ENCODE measurements at regions not wholly inside any gene's neighbourhood (a gene's known extent, or its start where the extent isn't known, plus 50 kb on each side); places are given as distances from the start of the nearest gene placed in this dataset.

- peaks cover 5% of the 10 kb centered on the region for H3K9me1 ChIP-seq (ENCODE audit: insufficient read depth, low read length)
- peak overlapping the region; percentile 16; the same call in 1 of the 2 replicates for H3K27ac ChIP-seq (ENCODE audit: insufficient read depth, low read length)
- peak overlapping the region; percentile 84 for H2BK5ac ChIP-seq (ENCODE audit: low read depth, low read length, poor library complexity, severe bottlenecking)
- 100% methylated on average over 1 of the region's 3 CpGs; no CpG with 5 or more reads in 1 of the 2 experiments for WGBS, 2 experiments (ENCODE audit: extremely low coverage in 2 of 2, insufficient read length in 1 of 2)
- H3K9ac ChIP-seq (ENCODE audit: low read depth, low read length): no peak overlapping the region
- H3K27me3 ChIP-seq (ENCODE audit: control insufficient read depth, insufficient read depth, low read length): no peaks in the 10 kb centered on the region
- H2AK9ac ChIP-seq (replicated peaks; ENCODE audit: low read depth, low read length, poor library complexity): no peak overlapping the region
- H2AK5ac ChIP-seq (ENCODE audit: low read depth, low read length): peak overlapping the region; percentile 86
- no peaks in the 10 kb centered on the region for H3K36me3 ChIP-seq (ENCODE audit: control insufficient read depth, insufficient read depth, low read length)
- ATAC-seq (ENCODE audit: low read depth) (no peak), DNase-seq (no peak)
- no TSS peak for BruUV-seq (replicated peaks)
- peaks cover 0 to 11% of the 10 kb centered on the region in 2 experiments; a peak in 2 of 4 replicates for H3K79me1 ChIP-seq (ENCODE audit: low read depth in 1 of 2, low read length in 2 of 2)
- H4K20me1 ChIP-seq (ENCODE audit: insufficient read depth, low read length): no peaks in the 10 kb centered on the region
- H2BK120ac ChIP-seq (ENCODE audit: low read depth, low read length): peak overlapping the region; percentile 66; the same call in 1 of the 2 replicates
- POLR2A ChIA-PET (ENCODE audit: unreplicated experiment): no interaction called here
- CTCF ChIA-PET: interaction anchor here (1.0 kb wide), 1 partner anchor 14 kb away, joined by 3 read pairs; no protein-coding TSS in a partner anchor
- H3K18ac ChIP-seq (ENCODE audit: low read depth, low read length): peak overlapping the region; percentile 40; the same call in 1 of the 2 replicates
- H2BK20ac ChIP-seq (ENCODE audit: low read depth, low read length): peak overlapping the region; percentile 20; the same call in 1 of the 2 replicates
- H3K4me1 ChIP-seq (ENCODE audit: control insufficient read depth, insufficient read depth, low read length): peaks cover 22% of the 10 kb centered on the region
- H2BK15ac ChIP-seq (ENCODE audit: low read depth, low read length): peak overlapping the region; percentile 65; the same call in 1 of the 3 replicates
- intact Hi-C loops (cut with micrococcal nuclease) (loop anchor here (2.0 kb wide), 1 partner anchor 289 kb away; no protein-coding TSS in a partner anchor), dilution Hi-C loops (cut with HindIII; ENCODE audit: low sequenced_read_pairs, unreplicated experiment) (no loop called here), in situ Hi-C loops (cut with MboI; ENCODE audit: low sequenced_read_pairs) (no loop called here)
- H3K4me2 ChIP-seq (ENCODE audit: low read depth, low read length): no peak overlapping the region
- H4K91ac ChIP-seq (ENCODE audit: insufficient read depth, low read depth, low read length): no peak overlapping the region
- peak overlapping the region in 1 of 2 experiments; percentile 10; a peak in 1 of 4 replicates for H4K8ac ChIP-seq (ENCODE audit: low read depth in 2 of 2, low read length in 2 of 2)
- H3K14ac ChIP-seq (replicated peaks; ENCODE audit: low read depth, low read length): no peak overlapping the region
- no peak overlapping the region for H3K4me3 ChIP-seq (ENCODE audit: insufficient read depth, low read depth, low read length)
- no peak overlapping the region for H3K56ac ChIP-seq (ENCODE audit: extremely low read depth, insufficient read depth, low read length)
- no peak overlapping the region for H2AFZ ChIP-seq (replicated peaks; ENCODE audit: low read length, poor library complexity)
- H4K5ac ChIP-seq (ENCODE audit: low read depth, low read length): no peak overlapping the region
- no peak for TF ChIP-seq BHLHE40 (IDR thresholded peaks at IDR 0.05; ENCODE audit: low read depth, low read length)
- no peak for TF ChIP-seq MAFK (IDR thresholded peaks at IDR 0.05; ENCODE audit: low read depth, low read length)
- TF ChIP-seq SMC3 (IDR thresholded peaks at IDR 0.05; ENCODE audit: low read depth, low read length): no peak
- TF ChIP-seq NFE2L2 (IDR thresholded peaks at IDR 0.05; ENCODE audit: low read depth, low read length): no peak
- no peak for TF ChIP-seq FOS (IDR thresholded peaks at IDR 0.05; ENCODE audit: low read depth, low read length)
- no peak for TF ChIP-seq POLR2A (IDR thresholded peaks at IDR 0.05; ENCODE audit: low read depth, low read length)
- no peak for TF ChIP-seq RAD21 (IDR thresholded peaks at IDR 0.05; ENCODE audit: low read length)
- TF ChIP-seq ELK1 (IDR thresholded peaks at IDR 0.05; ENCODE audit: borderline replicate concordance, low read depth, low read length): no peak
- TF ChIP-seq RFX5 (IDR thresholded peaks at IDR 0.05; ENCODE audit: low read depth, low read length): no peak
- no peak for TF ChIP-seq RCOR1 (IDR thresholded peaks at IDR 0.05; ENCODE audit: insufficient replicate concordance, low read length)
- no peak for TF ChIP-seq CHD1 (IDR thresholded peaks at IDR 0.05; ENCODE audit: low read depth, low read length)
- TF ChIP-seq MAZ (IDR thresholded peaks at IDR 0.05; ENCODE audit: borderline replicate concordance, low read depth, low read length): no peak
- TF ChIP-seq, protein P1, sequence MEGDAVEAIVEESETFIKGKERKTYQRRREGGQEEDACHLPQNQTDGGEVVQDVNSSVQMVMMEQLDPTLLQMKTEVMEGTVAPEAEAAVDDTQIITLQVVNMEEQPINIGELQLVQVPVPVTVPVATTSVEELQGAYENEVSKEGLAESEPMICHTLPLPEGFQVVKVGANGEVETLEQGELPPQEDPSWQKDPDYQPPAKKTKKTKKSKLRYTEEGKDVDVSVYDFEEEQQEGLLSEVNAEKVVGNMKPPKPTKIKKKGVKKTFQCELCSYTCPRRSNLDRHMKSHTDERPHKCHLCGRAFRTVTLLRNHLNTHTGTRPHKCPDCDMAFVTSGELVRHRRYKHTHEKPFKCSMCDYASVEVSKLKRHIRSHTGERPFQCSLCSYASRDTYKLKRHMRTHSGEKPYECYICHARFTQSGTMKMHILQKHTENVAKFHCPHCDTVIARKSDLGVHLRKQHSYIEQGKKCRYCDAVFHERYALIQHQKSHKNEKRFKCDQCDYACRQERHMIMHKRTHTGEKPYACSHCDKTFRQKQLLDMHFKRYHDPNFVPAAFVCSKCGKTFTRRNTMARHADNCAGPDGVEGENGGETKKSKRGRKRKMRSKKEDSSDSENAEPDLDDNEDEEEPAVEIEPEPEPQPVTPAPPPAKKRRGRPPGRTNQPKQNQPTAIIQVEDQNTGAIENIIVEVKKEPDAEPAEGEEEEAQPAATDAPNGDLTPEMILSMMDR (conservative IDR thresholded peaks at IDR 0.05; ENCODE audit: low read depth, low read length): no peak
- TF ChIP-seq, protein P2, sequence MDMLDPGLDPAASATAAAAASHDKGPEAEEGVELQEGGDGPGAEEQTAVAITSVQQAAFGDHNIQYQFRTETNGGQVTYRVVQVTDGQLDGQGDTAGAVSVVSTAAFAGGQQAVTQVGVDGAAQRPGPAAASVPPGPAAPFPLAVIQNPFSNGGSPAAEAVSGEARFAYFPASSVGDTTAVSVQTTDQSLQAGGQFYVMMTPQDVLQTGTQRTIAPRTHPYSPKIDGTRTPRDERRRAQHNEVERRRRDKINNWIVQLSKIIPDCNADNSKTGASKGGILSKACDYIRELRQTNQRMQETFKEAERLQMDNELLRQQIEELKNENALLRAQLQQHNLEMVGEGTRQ (IDR thresholded peaks at IDR 0.05; ENCODE audit: low read depth, low read length): no peak
- TF ChIP-seq MXI1 (IDR thresholded peaks at IDR 0.05; ENCODE audit: borderline replicate concordance, low read depth, low read length): no peak
- H3K4ac ChIP-seq (ENCODE audit: low read depth, low read length): peak overlapping the region; percentile 62; the same call in 1 of the 2 replicates
- H3K23ac ChIP-seq (ENCODE audit: low read depth, low read length): no peak overlapping the region
- H3K9me3 ChIP-seq (ENCODE audit: control insufficient read depth, insufficient read depth, low read length): no peaks in the 10 kb centered on the region
These were observed 198.9 kb downstream of the BCAS1 start for GRCh38 chr20:53871541-53871940.

Data from IMR-90 (cell line).